ENCODE measurements at regions not wholly inside any gene's neighbourhood (a gene's known extent, or its start where the extent isn't known, plus 50 kb on each side); places are given as distances from the start of the nearest gene placed in this dataset.

- RAD21 ChIA-PET (ENCODE audit: low non-redundant PET in 1 of 2, low total read pairs in 2 of 2, uncharacterized antibody in 2 of 2, unreplicated experiment in 2 of 2) = no interaction called here
- no TSS peak for BruUV-seq (replicated peaks)
- ATAC-seq (no peak), DNase-seq (ENCODE audit: low read depth, low spot score) (no peak)
- TF ChIP-seq ZFX (IDR thresholded peaks at IDR 0.05) (no peak), EGR1 (IDR thresholded peaks at IDR 0.05; ENCODE audit: low read depth) (no peak), ZNF274 (IDR thresholded peaks at IDR 0.05; ENCODE audit: low read depth, low read length) (no peak), EZH2 (IDR thresholded peaks at IDR 0.05) (no peak), EZH2phosphoT487 (IDR thresholded peaks at IDR 0.05; ENCODE audit: borderline replicate concordance) (no peak), SIN3A (IDR thresholded peaks at IDR 0.05; ENCODE audit: low read depth) (no peak), FOSL1 (IDR thresholded peaks at IDR 0.05; ENCODE audit: low read depth) (no peak), CEBPB (IDR thresholded peaks at IDR 0.05; ENCODE audit: low read depth) (no peak), CTCF (IDR thresholded peaks at IDR 0.05 in 2 of 3, conservative IDR thresholded peaks at IDR 0.05 in 1 of 3; ENCODE audit: borderline replicate concordance in 1 of 3, insufficient read depth in 1 of 3, low read depth in 2 of 3, low read length in 2 of 3) (no peak), REST (IDR thresholded peaks at IDR 0.05; ENCODE audit: low read depth) (no peak), POLR2AphosphoS5 (IDR thresholded peaks at IDR 0.05; ENCODE audit: low read depth, low read length) (no peak), POLR2A (IDR thresholded peaks at IDR 0.05; ENCODE audit: borderline replicate concordance, extremely low read depth, insufficient read depth, insufficient read length) (no peak), RAD21 (IDR thresholded peaks at IDR 0.05; ENCODE audit: low read depth) (no peak)
- no peaks in the 10 kb centered on the region for H3K9me2 ChIP-seq (ENCODE audit: insufficient read depth)
- no peak overlapping the region for H3K27ac ChIP-seq (ENCODE audit: low read depth, low read length)
- H3K4me2 ChIP-seq (ENCODE audit: low read length) = no peak overlapping the region
- H4K20me1 ChIP-seq (ENCODE audit: insufficient read depth) = no peaks in the 10 kb centered on the region
- no peaks in the 10 kb centered on the region for H3K9me3 ChIP-seq (ENCODE audit: control insufficient read depth in 1 of 2, insufficient read depth in 1 of 2, low read depth in 1 of 2, low read length in 2 of 2)
- intact Hi-C loops (cut with micrococcal nuclease) = no loop called here
- H3K4me1 ChIP-seq (ENCODE audit: control insufficient read depth in 1 of 2, insufficient read depth in 2 of 2, low read length in 2 of 2) = peaks cover 0 to 12% of the 10 kb centered on the region in 2 experiments; a peak in 1 of 4 replicates
- no peaks in the 10 kb centered on the region for H3K36me3 ChIP-seq (ENCODE audit: control insufficient read depth in 1 of 2, insufficient read depth in 2 of 2, low read length in 2 of 2)
- no peak overlapping the region for H3K4me3 ChIP-seq (replicated peaks in 1 of 2; ENCODE audit: low read depth in 1 of 2, low read length in 2 of 2)
- 0 out of 2 replicates have a peak, but pooled peaks cover 4% of the 10 kb centered on the region for H3K27me3 ChIP-seq (ENCODE audit: insufficient read depth, low read length)
- no peaks in the 10 kb centered on the region for H3K79me2 ChIP-seq (ENCODE audit: insufficient read depth, low read length)
- no peak overlapping the region for H3K9ac ChIP-seq (ENCODE audit: low read length)
- no peak overlapping the region for H2AFZ ChIP-seq (ENCODE audit: low read depth, low read length, poor library complexity, severe bottlenecking)
- POLR2A ChIA-PET = no interaction called here
- CTCF ChIA-PET = no interaction called here
These were observed 109.2 kb upstream of the DYRK2 start for GRCh38 chr12:67539329-67539728.
